ENCODE measurements at regions not wholly inside any gene's neighbourhood (a gene's known extent, or its start where the extent isn't known, plus 50 kb on each side); places are given as distances from the start of the nearest gene placed in this dataset.

DNA sequence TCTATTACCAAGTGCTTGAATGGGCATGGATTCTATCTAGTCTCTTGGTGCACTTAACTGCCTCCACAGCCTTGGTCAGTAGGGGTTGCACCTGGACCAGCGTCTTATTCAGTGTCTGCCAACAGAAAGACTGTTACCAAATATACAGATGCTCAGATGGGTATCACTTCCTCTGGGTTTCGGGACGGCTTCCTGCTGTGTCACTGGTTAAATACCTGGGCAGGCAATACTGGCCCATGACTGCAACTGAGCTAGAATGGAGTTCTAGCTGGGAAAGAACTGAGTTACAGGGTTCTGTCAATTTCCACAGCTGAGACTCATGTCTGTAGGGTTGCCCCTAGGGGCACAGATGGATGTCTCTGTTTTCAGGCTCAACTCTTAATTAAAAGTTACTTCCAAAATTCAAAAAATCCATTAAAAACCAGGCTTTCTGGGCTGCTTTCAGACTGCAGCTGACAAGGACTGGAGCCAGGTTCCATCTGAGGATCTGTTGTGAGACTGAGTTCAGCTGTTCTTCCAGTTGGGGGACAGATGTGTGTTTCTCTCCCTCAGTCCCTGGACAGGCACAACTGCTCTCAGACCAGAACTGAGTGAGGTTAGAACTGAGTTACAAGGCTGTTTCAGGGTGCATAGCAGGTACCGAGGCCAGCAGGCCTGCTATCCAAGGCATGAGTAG, 789.6 kb upstream of the SLC8A1 start:
- DNase-seq (ENCODE audit: low spot score) = no peak
- no peak for TF ChIP-seq CTCF (IDR thresholded peaks at IDR 0.05; ENCODE audit: extremely low read depth, missing control alignments)

DNA sequence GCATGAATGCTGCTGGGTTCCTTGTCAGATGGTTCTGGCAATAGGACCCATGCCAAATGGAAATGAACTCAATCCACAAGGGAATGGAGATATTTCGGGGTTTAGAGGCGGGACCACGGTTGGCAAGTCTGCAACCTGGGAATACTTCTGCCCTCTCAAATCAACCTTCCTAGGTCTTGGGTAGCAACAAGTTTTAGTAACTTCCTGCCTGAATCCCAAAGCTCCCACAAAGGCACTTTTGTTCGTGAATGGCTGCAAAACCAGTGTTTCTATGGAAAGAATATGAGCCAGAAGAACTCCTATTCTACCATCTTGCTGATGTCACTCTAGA, 790.1 kb upstream of the SLC8A1 start:
- no peak for DNase-seq (ENCODE audit: low spot score)
- TF ChIP-seq CTCF (IDR thresholded peaks at IDR 0.05; ENCODE audit: extremely low read depth, missing control alignments) = no peak

DNA sequence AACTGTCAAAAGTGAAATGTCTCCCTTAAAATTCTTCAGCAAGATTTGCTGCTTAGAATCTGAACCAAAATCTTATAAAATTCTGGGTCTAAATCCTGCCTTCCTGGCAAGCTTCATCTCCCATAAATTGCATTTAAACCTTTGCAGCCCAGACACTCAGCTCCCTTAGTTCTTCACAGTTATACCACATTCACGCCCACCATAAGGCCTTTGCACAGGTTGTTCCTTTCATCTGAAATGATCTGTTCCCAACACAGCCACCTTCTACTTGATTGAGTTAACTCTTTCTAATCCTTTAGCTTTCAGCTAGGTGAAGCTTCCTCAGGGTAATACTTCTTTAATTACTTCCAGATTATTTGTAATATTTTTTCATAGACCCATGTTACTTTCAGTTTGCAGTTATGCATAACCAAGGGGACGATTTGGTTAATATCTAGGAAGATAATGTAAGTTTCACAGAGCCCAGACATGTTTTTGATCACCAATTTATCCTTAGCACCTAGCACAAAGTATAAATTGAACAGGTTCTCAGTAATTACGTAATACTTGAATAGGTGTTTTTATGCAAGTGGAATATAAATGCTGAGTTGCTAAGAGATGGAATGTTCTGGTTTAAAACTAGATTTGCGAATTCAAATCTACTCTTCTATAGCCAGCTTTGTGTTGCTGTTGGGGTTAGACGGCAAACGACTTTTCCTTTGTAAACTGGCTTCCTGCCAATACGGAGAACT, 779.7 kb upstream of the PKDCC start:
- DNase-seq (ENCODE audit: low spot score) = peak; percentile 3
- TF ChIP-seq CTCF (IDR thresholded peaks at IDR 0.05; ENCODE audit: extremely low read depth, missing control alignments) = no peak

DNA sequence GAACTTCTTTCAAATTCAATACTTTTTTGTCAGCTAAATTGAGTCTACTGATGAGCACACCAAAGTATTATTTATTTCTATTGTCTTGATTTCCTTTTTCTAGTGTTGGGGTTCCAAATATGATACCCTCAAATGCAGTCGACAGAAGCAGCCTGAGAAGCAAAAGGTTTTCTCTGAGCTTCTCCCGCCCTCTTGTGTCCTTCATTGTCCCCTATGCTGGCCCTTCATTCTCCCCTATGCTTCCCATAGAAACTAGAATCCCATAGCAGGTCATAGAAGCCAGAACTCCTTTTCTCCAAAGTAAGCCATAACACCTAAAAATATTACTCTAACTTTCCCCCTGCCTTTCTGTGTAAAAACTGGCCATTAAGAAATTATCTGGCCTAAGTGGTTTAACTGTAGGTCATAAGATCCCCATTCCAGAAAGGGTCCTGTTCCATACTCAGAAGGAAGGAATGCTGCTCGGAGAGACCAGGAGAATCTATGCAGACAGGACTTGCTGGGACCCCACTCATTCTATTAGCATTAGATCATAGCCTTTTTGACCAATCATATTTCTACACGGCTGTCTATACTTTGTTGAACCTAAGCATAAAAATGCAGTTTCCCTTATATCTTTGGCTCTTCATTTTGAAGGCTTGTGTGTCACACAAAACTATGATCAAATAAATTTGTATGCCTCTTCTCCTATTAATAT, 764.6 kb upstream of the PKDCC start:
- no peak for DNase-seq (ENCODE audit: low spot score)
- TF ChIP-seq CTCF (IDR thresholded peaks at IDR 0.05; ENCODE audit: extremely low read depth, missing control alignments) = no peak

GRCh38 chr2:41293491-41293890, 754.3 kb upstream of the PKDCC start:
- no peak for TF ChIP-seq CTCF (IDR thresholded peaks at IDR 0.05; ENCODE audit: extremely low read depth, missing control alignments)
- no peak for DNase-seq (ENCODE audit: low spot score)

GRCh38 chr2:41294331-41294730, 753.5 kb upstream of the PKDCC start:
- TF ChIP-seq CTCF (IDR thresholded peaks at IDR 0.05; ENCODE audit: extremely low read depth, missing control alignments) = no peak
- DNase-seq (ENCODE audit: low spot score) = no peak

DNA sequence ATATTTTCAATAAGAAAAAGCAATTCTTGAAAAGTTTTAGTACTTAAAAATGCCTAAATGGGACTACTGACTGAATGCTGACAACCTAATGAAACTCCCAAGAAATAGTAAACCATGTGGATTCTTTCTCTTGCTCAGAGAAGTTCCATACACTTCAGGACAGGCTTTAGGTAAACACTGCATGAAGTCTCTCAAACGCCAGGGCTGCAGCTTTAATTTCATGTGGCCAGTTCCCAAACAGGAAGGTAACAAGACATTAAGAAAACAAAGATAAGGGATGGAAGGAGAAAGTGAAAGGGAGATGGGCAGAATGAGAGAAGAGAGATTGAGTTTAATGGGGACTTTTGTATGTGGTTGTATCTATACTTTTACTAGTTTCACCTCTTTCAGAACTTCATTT, 734.7 kb upstream of the PKDCC start:
- no peak for TF ChIP-seq CTCF (IDR thresholded peaks at IDR 0.05; ENCODE audit: extremely low read depth, missing control alignments)
- DNase-seq (ENCODE audit: low spot score) = no peak

All from GM20000 (cell line).